GM18858 (cell line): ENCODE measurements at regions not wholly inside any gene's neighbourhood (a gene's known extent, or its start where the extent isn't known, plus 50 kb on each side); places are given as distances from the start of the nearest gene placed in this dataset.
A peak's percentile ranks its signal among the peaks of the same experiment; 100 is the strongest.

Experiments
- ATAC-seq: cut with Tn5 transposase; IDR thresholded peaks from one replicate; pipeline ENCODE4 v1.9.1; 2021; ENCODE audit not compliant: unreplicated experiment

DNA sequence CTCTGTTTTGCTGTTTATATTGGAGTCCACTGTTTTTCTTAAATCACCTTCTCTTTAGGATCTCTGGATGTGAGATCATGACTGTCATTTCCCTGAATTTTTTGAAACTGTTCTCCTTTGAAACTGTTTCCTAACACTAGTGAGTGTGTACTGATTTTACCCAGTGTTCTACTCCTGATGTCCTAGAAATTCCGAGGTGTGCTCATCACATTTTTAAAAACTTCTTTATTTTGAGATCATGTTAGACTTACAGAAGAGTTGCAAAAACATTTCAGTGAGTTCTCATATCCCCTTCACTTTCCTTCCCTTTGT is 292.6 kb downstream of the NFKBIZ start:
- no peak for ATAC-seq

DNA sequence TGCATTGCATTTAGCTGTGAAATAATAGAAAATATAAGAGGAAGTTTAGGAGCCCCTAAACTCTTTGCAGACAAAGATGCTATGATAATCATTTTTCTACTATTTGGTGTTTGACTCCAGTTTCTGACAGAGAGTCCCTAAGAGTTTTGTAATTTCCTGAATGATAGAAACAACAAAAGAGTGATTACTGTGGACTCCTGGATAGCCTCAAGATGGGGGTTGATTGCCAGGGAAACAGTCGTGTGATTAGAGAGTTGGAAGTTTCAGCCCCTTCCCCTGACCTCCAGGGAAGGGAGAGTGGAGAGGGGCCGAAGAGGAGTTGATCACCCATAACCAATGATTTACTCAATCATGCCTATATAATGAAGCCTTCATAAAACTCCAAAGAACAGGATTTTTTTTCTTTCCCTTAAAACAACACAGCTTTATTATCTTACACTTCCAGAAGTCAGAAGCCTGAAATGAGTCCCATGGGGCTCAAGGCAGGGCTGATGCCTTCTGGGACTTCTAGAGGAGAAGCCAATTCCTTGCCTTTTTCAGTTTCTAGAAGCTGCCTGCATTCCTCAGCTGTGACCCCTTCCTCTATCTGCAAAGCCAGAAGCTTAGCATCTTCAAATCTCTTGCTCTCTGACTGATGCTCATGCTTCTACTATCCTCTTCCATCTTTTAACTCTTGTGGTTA is 292.3 kb upstream of the ZPLD1 start:
- no peak for ATAC-seq

DNA sequence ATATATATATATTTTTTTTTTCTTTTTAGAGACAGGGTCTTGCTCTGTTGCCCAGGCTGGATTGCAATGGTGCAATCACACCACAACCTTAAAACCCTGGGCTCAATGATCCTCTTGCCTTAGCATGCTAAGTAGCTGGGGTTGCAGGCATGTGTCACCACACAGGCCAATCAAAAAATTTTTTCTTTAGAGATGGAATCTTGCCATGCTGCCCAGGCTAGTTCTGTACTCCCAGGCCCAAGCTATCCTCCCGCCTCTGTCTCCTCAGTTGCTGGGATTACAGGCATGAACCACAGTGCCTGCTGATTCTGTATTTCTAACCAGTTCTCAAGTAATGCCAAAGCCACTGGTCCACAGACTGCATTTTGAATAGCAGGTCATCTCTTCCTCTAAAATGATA is 291.3 kb upstream of the ZPLD1 start:
- no peak for ATAC-seq

DNA sequence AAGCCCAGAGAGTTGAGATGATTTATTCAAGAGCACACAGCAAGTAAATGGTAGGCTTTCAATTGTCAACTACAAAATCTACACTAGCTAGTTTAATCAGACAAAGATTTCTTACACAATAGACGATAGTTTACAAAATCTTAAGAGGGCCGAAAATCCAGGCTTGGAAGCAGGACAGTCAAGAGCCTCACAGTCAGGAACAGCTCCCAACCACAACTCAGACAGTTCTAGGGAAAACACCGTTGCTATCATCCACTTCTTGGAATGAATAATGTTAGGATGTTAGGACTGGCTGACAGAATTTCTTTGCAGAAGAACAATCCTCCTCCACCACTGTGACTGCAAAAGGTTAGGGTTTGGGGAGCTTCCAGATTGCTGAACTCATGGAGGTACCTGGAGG is 290.8 kb upstream of the ZPLD1 start:
- ATAC-seq = no peak

DNA sequence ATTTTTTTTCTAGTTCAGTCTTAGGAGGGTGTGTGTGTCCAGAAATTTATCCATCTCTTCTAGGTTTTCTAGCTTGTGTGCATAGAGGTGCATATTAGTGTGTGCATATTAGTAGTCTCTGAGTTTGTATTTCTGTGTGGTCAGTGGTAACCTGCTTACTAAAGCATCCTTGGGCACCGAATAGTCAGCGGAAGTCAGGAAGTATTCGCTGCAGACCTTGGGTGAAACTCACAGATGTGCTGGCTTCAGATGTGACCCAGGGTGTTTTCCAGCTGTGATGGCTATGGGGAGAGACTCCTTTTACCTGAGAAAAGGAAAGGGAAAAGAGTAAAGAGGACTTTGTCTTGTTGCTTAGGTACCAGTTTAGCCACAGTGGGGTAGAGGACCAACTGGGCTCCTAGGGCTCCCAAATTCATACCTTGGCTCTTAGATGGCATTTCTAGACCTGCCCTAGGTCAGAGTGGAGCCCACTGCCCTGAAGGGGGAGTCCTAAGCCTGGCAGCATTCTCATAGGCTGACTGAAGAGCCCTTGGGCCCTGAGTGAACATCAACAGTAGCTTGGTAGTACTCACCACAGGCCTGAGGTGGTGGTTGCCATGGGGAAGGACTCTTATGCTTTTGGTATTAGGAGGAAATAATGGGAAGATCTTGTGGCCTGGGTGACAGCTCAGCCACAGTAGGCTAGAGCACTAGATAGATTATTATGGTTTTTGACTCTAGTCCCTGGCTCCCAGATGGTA is 286.0 kb upstream of the ZPLD1 start:
- ATAC-seq = no peak

DNA sequence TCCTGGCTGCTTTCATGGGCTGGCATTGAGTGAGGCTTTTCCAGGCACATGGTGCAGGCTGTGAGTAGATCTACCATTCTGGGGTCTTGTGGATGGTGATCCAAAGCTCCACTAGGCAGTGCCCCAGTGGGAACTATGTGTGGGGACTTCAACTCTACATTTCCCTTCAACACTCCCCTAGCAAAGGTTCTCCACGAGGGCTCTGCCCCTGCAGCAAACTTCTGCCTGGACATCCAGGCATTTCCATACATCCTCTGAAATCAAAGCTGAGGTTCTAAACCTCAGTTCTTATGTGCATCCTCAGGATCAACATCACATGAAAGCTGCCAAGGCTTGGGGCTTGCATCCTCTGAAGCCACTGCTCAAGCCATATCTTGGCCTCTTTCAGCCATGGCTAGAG is 282.9 kb upstream of the ZPLD1 start:
- ATAC-seq = no peak

DNA sequence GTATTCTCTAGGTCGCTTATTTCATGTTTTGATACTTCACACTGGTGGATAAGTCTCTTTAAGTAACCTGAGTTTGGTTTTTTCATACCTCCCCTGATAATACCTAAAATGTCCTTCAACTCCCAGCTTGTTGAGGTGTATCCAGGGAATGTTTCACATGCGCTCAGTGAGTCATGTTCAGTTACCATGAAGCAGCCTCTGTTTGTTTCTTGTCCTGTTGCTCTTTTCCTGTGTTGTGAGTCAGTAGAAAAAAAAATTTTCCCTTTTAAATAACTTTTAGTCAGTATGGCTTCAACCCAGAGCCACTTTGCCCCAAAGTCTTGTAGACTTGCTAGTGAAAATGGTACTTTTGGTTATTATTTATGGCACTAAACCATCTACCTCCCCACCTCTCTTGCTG is 278.4 kb upstream of the ZPLD1 start:
- no peak for ATAC-seq

DNA sequence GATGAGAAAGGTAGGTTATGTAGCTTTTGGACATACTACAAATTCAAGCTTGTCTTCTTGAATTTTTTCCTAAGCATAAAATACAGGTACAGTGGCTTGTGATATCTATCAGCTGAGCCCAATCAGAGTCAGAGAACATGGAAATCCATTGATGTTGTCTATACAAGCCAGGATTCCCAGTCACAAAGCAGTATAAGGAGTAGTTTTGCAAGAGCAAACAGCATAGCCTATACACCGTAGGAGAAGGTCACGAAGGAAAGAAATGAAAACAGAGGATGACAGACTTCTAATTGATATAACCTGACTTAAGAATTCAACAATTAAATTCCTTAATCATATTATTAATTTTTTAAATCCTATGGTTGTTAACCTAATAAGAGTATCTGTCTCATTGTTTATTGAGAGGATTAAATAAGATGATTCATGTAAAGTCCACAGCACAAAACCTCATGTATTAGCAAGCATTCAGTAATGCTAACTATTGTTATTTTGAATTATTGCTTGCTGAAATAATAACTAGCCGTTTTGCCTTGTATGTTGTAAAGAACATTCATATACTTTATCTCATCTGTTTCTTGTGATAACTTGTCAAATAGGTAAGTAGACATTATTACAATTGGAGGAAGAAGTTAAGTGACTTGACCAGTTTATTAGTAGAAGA is 276.6 kb upstream of the ZPLD1 start:
- ATAC-seq = no peak

DNA sequence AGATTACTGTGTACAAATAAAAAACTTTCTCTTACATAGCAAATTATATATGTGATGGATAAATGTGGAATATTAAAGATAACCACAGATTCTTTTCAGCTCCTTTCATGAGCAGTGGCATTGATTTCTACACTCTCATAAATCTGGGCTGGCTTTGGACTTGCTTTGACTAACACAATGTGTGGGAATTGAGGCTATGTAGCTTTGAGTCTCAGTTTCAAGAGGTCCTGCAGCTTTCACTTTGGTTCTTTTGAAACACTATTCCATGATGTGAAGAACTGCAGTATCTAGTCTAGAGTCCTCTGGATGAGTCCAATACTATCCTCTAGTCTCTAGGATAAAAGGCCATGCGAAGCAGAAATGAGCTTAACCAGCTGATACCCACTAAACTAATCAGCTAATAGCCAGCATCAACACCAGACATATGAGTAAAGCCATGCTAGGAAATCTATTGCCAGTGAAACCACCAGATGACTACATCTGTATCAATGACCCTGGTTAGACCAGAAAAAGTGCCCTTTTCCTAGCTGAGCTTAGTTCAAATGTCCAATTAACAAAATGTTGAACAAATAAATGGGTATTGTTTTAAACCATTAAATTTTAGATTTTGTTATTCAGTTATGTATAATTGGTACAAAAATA is 274.9 kb upstream of the ZPLD1 start:
- peak; percentile 52 for ATAC-seq

DNA sequence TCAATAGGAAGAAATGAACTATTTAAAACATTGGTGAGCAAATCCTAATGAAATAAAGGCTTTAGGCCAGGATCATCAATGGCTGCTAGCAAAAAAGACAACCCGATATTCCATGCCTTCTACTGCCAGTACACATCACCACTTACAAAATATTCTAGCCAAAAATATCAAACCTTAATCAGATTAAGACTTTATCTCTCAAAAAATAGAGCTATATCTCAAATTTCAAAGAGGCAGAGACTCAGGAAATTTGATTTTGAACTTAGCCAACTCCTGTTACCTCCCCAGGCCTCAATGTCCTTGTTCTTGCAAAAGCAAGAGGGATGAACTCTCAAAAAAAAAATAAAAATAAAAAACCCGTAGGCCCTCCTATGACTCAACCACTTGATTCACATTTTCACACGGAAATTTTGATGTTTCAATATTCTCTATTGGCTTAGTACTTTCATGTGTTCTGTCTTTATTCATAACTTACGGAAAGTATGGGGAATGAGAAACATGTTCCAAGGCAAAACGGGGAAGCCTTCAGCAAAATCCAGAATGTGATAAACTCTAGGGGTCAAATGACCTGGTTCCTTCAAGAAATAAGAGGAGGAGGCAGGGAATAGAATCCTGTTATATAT is 273.3 kb upstream of the ZPLD1 start:
- no peak for ATAC-seq

DNA sequence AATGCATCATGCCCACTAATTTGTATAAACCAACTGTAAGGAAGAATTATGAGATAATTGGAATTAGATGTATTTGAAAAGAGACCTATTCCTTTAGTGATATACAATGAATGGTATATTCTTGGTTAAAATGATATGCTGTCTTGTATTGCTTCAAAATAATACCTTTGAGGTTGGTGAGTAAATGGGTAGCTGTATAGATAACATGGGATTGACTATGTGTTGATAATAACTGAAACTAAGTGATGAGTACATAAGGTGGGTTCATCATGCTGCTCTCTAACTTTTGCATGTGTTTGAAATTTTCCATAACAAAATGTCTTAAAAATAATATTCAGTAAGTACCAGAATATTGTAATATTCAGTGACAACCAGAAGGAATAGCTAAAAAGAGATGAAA is 272.6 kb upstream of the ZPLD1 start:
- no peak for ATAC-seq

DNA sequence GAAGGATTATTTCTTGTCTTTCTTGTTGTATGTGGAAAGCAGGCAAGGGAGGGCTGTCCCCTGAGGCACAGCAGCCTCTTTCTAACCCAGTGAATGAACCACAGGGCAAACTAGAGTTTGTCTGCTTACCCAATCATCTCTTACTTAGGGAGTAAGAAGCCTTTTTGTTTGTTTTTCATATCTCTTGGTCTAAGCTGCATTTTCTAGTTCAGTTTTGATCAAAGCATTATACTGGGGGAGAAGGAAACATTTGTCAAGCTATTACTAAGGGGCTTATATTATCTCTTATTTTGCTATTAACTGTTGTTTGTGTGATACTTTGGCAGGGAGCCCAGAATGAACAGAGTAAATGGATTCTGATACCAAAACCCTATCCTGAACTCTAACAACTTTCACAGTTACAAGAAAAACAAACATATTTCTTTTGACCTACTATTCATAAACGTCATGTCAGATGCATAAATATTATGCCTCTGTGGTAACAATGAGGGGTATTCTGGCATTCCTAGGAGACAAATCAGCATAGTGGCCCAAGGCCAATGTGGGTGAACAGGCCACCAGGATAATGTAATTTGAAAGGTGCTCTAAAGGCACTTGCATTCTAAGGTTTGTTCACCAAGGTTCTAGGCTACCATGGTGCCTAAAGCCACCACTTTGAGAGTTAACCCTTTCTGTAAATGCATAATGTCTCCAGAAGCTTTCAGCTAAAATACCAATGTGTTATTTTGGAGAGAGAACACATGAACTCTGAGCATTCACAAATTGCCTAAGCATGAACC is 271.6 kb upstream of the ZPLD1 start:
- no peak for ATAC-seq

DNA sequence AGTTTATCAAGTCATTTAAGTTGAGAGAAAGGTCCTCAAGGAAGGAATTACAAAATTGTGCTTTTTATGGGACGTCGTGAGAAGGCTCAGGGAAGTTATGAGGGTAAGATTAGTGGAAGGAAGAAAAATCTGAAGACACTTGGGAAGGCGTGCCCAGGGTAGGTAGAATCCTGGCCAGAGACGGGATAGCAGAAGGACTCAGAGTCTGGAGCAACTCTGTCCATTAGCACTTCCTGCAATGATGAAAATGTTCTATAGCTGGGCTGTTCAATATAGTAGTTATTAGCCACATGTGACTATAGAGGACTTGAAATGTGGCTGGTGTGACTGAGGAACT is 271.0 kb upstream of the ZPLD1 start:
- ATAC-seq = no peak

DNA sequence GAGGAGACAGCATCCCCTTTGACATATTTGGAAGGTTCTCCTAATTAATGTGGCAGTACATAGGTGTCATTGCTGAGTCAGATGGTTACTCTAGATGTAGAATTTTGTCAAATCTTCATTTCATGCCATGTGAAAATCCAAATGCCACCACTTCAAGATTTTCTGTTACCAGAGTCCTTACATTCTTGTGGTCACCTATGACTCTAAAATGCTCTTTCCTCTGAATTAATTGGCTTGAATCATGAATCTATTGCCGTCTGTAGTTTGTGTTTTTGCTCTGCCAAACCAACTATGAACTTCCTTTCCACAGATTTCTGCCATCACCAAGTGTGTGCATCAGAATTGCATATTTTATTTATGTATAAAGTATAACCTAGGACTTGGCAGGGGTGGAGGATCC is 269.4 kb upstream of the ZPLD1 start:
- ATAC-seq = no peak

DNA sequence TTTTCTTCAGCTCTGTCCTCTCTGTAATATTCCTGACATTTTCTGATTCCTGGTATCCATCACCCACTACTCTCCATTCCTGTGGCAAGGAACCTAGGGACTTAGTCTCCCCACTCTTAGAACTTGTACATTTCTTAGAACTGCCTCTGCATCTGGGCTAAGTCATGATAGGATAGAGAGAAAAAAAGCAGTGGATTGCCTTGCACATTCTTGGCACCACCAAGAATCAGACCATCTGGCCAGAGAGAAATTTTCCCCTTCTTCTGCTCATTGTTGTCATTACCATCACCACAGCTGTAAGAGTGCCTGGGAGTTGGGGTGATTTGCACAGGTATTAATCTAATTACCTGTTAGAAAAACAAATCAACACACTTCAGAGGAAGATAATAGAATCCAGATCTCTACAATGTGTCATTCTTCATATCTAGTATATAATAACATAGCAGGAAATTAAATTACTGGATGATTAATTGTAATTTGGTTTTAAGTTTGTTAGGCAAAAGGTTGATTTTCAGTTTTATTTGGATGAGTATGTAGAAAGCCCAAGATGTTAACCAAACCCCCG is 264.8 kb upstream of the ZPLD1 start:
- no peak for ATAC-seq

DNA sequence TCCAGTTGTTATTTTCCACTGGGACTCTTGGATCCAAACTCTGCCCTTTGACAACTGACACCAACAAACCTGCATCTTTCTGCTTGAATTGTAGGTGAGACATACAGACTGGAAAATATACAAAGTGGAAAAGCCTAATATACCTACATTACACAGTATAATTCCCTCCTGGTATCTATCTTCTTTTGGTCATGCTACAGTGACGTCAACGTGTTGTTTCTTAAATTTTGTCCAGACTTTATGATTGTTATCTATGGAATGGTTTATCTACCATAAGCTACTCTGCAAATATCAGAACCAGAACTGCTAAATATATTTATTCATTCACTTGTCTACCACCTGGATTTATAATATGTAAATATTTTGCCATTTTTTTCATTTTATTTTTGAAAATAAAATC is 264.3 kb upstream of the ZPLD1 start:
- ATAC-seq = no peak

DNA sequence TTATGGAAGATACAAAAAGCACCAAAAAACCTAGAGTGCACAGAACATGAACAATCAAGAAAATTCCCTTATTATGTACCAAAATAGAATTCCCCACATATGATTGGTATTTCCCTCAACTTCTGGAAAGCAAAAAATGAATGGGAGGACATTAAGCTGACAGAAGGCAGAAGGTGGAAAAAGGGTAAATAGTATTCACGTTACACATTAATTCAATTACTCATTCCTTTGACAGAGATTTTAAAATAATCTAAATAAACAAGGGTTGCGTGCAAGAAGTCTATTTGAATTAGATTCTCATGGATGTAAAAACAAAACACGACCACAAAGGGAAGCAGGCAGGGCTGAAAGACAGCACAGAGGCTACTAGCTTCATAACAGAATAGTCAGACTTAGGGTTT is 260.5 kb upstream of the ZPLD1 start:
- ATAC-seq = no peak

DNA sequence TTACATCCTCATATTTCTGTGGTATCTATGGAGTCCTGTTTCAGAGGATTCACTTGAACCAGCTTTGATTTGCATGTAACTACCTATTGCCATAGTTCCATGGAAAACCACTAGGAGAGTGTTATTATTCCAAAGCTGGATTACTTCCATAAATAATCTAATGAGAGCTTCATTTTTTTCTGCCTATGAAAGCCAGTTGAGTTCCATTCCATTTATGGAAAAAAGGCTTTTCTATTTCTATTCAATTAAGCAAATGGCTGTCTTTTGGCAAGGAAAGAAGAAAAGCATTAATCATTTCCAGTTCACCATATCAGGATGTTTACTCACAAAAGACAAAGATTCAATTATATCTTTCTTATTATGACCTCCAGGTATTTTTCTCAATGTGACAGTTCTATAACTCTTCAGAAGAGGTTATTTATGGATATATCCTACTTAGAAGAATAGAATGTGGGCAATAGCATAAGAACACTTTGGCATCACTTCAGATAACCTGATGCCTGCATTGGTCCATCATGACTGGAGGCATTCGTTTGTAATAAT is 259.9 kb upstream of the ZPLD1 start:
- no peak for ATAC-seq

DNA sequence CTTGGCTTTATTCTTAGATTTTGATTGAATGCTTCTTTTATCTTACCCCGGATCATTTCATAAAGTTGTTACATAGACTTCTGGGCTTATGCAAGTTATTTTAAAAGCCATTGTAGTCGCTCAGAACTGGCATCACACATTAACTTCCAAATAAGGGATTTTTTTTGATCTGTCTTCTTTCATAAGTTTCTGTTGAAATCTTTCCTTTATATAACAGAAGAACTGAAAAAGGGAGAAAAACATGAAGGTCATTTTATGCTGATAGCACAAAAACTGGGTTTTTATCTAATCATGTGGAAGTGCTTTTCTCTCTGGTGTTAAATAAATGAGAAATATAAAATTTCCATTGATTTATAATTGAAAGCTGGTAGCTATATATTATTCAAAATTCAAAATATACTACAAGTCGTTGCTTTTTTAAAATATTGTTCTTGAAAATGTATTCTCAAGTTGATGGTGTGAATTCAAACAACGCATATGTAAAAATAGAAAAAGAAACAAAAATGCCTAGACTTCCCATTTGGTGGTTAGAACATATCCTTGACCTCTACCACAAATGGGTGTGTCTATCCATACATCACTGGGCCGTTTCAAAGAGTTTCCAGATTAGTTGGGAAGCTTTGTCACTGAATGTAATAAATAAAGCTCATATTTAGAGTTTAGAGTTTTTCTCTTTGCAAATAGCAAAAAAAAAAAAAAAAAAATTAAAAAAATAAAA is 258.3 kb upstream of the ZPLD1 start:
- ATAC-seq = no peak
